Esophagus mucosa (tissue), 1 donor: ENCODE measurements at regions not wholly inside any gene's neighbourhood (a gene's known extent, or its start where the extent isn't known, plus 50 kb on each side); places are given as distances from the start of the nearest gene placed in this dataset.

ENCODE experiments used
- ATAC-seq: fragments of 200-7000 bp; cut with Tn5 transposase; one replicate; pipeline ENCODE4 v1.9.1; 2020
- donor health status: DM: yes; HTN: yes; CAD: no.

- ATAC-seq = no peak
Observed at GRCh38 chr6:82823361-82823760, 242.3 kb downstream of the UBE3D start.

- ATAC-seq = peak; percentile 89
Observed at GRCh38 chr6:82832811-82833210, 232.8 kb downstream of the UBE3D start.

GRCh38 chr6:82833481-82833880 is 232.2 kb downstream of the UBE3D start:
- ATAC-seq = no peak

GRCh38 chr6:82836022-82836575 is 229.5 kb downstream of the UBE3D start:
- no peak for ATAC-seq

- ATAC-seq = no peak
Observed at GRCh38 chr6:82840571-82840970, 225.1 kb downstream of the UBE3D start.

- ATAC-seq = no peak
Observed at GRCh38 chr6:82841309-82841708, 224.3 kb downstream of the UBE3D start.
